NCI-H345 treated with DMSO at 0.1 percent for 48 hours (cell line): ENCODE measurements at regions not wholly inside any gene's neighbourhood (a gene's known extent, or its start where the extent isn't known, plus 50 kb on each side); places are given as distances from the start of the nearest gene placed in this dataset.
"Not testable (repeated sequence)": the region's sequence is repeated elsewhere in the genome, so short reads cannot be mapped to it uniquely, and the experiment has no call there.

Experiments
- DNase-seq: peaks from one replicate; lab custom pipeline; 2025; ENCODE audit not compliant: unreplicated experiment; lab: John Stamatoyannopoulos, UW

GRCh38 chr2:36235882-36236281 lies 119.7 kb upstream of the CRIM1 start:
- no peak for DNase-seq

GRCh38 chr2:36235426-36235825 lies 120.2 kb upstream of the CRIM1 start:
- no peak for DNase-seq

- DNase-seq: no peak
Observed at GRCh38 chr2:36223259-36223658, 132.3 kb upstream of the CRIM1 start.

GRCh38 chr2:36222485-36222884 lies 133.1 kb upstream of the CRIM1 start:
- DNase-seq: no peak

- no peak for DNase-seq
Observed at GRCh38 chr2:36214691-36215090, 140.9 kb upstream of the CRIM1 start.

- no peak for DNase-seq
Observed at GRCh38 chr2:36203366-36203765, 152.2 kb upstream of the CRIM1 start.

GRCh38 chr2:36197181-36197971 lies 158.2 kb upstream of the CRIM1 start:
- no peak for DNase-seq

GRCh38 chr2:36193680-36194079 lies 161.9 kb upstream of the CRIM1 start:
- DNase-seq: no peak

GRCh38 chr2:36192983-36193382 lies 162.6 kb upstream of the CRIM1 start:
- no peak for DNase-seq

- DNase-seq: no peak
Observed at GRCh38 chr2:36190097-36190496, 165.5 kb upstream of the CRIM1 start.

GRCh38 chr2:36185624-36186023 lies 170.0 kb upstream of the CRIM1 start:
- no peak for DNase-seq

- DNase-seq: no peak
Observed at GRCh38 chr2:36184848-36185247, 170.7 kb upstream of the CRIM1 start.

- not testable (repeated sequence) for DNase-seq
Observed at GRCh38 chr2:36180789-36181482, 174.6 kb upstream of the CRIM1 start.

GRCh38 chr2:36180293-36180692 lies 175.3 kb upstream of the CRIM1 start:
- DNase-seq: not testable (repeated sequence)

GRCh38 chr2:36179668-36180269 lies 175.8 kb upstream of the CRIM1 start:
- DNase-seq: not testable (repeated sequence)

- DNase-seq: no peak
Observed at GRCh38 chr2:36178384-36178783, 177.2 kb upstream of the CRIM1 start.

- no peak for DNase-seq
Observed at GRCh38 chr2:36177282-36177681, 178.3 kb upstream of the CRIM1 start.

GRCh38 chr2:36174920-36175319 lies 180.7 kb upstream of the CRIM1 start:
- DNase-seq: no peak

GRCh38 chr2:36173760-36174404 lies 181.7 kb upstream of the CRIM1 start:
- no peak for DNase-seq

- DNase-seq: no peak
Observed at GRCh38 chr2:36172824-36173223, 182.8 kb upstream of the CRIM1 start.

GRCh38 chr2:36170805-36171204 lies 184.8 kb upstream of the CRIM1 start:
- no peak for DNase-seq

- no peak for DNase-seq
Observed at GRCh38 chr2:36169843-36170242, 185.7 kb upstream of the CRIM1 start.
